K562 (cell line): ENCODE measurements at regions not wholly inside any gene's neighbourhood (a gene's known extent, or its start where the extent isn't known, plus 50 kb on each side); places are given as distances from the start of the nearest gene placed in this dataset.

Experiments used
- ATAC-seq: fragments of 200-7000 bp; cut with Tn5 transposase; 3 replicates; pipeline ENCODE4 v1.9.1; 2020; ENCODE audit warnings: moderate library complexity
- BruUV-seq: library from RNA; stranded (reverse); fragments of 400-500 nt; replicated peaks from 2 replicates; lab custom pipeline; 2021; lab: Mats Ljungman, UMichigan
- CTCF ChIA-PET: fragments of 300-600 bp; formaldehyde crosslinking; extraction: SDS; loops from one replicate; lab custom pipeline; 2021; ENCODE audit warnings: low intra/inter-chr PET ratio; lab: Yijun Ruan, JAX
- POLR2A ChIA-PET: fragments of 300-600, 350-650 bp; sonication (Branson Sonifier 250); formaldehyde crosslinking; extraction: SDS; loops from one replicate; lab custom pipeline; 2021; ENCODE audit warnings: antibody characterized with exemption, inconsistent platforms; lab: Yijun Ruan, JAX
- DNase-seq, 4 experiments: peaks; one replicate each; pipeline versions ENCODE4 v3.0.0 to v3.0.0-alpha.2; 2011 to 2018; ENCODE audit warnings: low spot score in 3 of 4, mixed read lengths in 3 of 4; ENCODE audit errors: extremely low read depth in 1 of 4
- FAIRE-seq: peaks from 2 replicates; lab custom pipeline; 2011; peaks lifted over from hg19 to GRCh38; lab: Jason Lieb, UNC
- H2AFZ ChIP-seq: 2 replicates; pipeline ENCODE4 v1.6.0; 2011; ENCODE audit warnings: low read depth, low read length, control low read depth, inconsistent platforms
- H3K27ac ChIP-seq: fragments of 200-600 bp; 3 replicates; pipeline ENCODE4 v1.8.0; 2011; ENCODE audit warnings: low read depth, mild to moderate bottlenecking, control low read depth, inconsistent platforms, low read length, moderate library complexity, mixed read lengths; ENCODE audit errors: extremely low read depth
- H3K27me3 ChIP-seq, 2 experiments: fragments of 300-600 bp in 1 of 2; 2 replicates in 1 of 2; 3 replicates in 1 of 2; pipeline versions ENCODE4 v1.6.0 to v1.8.0; 2011; ENCODE audit warnings: inconsistent platforms in 2 of 2, low read length in 2 of 2, mild to moderate bottlenecking in 1 of 2, mixed read lengths in 1 of 2, moderate library complexity in 1 of 2; ENCODE audit not compliant: control insufficient read depth in 2 of 2, insufficient read depth in 2 of 2
- H3K36me3 ChIP-seq: fragments of 300-600 bp; 3 replicates; pipeline ENCODE4 v1.8.0; 2011; ENCODE audit warnings: mild to moderate bottlenecking, low read length, inconsistent platforms; ENCODE audit not compliant: control insufficient read depth, insufficient read depth
- H3K4me1 ChIP-seq, 2 experiments: fragments of 200-600 bp in 1 of 2; replicated peaks in 1 of 2; 2 replicates in 1 of 2; 3 replicates in 1 of 2; pipeline versions ENCODE4 v1.5.1 to v1.8.0; 2011; ENCODE audit warnings: inconsistent platforms in 2 of 2, low read length in 2 of 2, mild to moderate bottlenecking in 1 of 2, mixed read lengths in 1 of 2, moderate library complexity in 1 of 2; ENCODE audit not compliant: control insufficient read depth in 2 of 2, insufficient read depth in 2 of 2
- H3K4me2 ChIP-seq: 2 replicates; pipeline ENCODE4 v1.6.1; 2011; ENCODE audit warnings: low read length, control low read depth, inconsistent platforms, mixed read lengths; ENCODE audit not compliant: insufficient read depth
- H3K4me3 ChIP-seq: fragments of 200-600 bp; sonication (generic), shearing (Covaris generic); 2 replicates; pipeline ENCODE4 v1.5.1; 2016; ENCODE audit warnings: control low read depth, inconsistent platforms
- H3K79me2 ChIP-seq: fragments of 200-600 bp; 3 replicates; pipeline ENCODE4 v1.8.0; 2011; ENCODE audit warnings: low read length, inconsistent platforms; ENCODE audit not compliant: control insufficient read depth, insufficient read depth
- H3K9ac ChIP-seq, 2 experiments: 2 replicates each; pipeline versions ENCODE4 v1.6.0 to v1.6.1; 2011; ENCODE audit warnings: low read depth in 2 of 2, low read length in 2 of 2, control low read depth in 1 of 2, inconsistent platforms in 1 of 2, mild to moderate bottlenecking in 1 of 2, mixed read lengths in 1 of 2; ENCODE audit not compliant: insufficient read depth in 1 of 2
- H3K9me1 ChIP-seq: one replicate; pipeline ENCODE4 v1.6.0; 2011; ENCODE audit warnings: inconsistent platforms, mild to moderate bottlenecking, low read length, moderate library complexity; ENCODE audit not compliant: control insufficient read depth, insufficient read depth
- H3K9me3 ChIP-seq: replicated peaks from 2 replicates; pipeline ENCODE4 v1.5.1; 2011; ENCODE audit warnings: low read depth, low read length, inconsistent platforms; ENCODE audit not compliant: control insufficient read depth, insufficient read depth
- H4K20me1 ChIP-seq: replicated peaks from 2 replicates; pipeline ENCODE4 v1.6.1; 2011; ENCODE audit warnings: low read length, inconsistent platforms, mixed read lengths; ENCODE audit not compliant: control insufficient read depth, insufficient read depth
- BCOR ChIP-seq: fragments of 450-650 bp; IDR thresholded peaks from 2 replicates; pipeline ENCODE4 v1.6.1; 2016
- FOSL1 ChIP-seq: fragments of 200-800 bp; sonication (Bioruptor generic); conservative IDR thresholded peaks from 2 replicates; pipeline ENCODE4 v1.6.1; 2016; ENCODE audit warnings: missing genetic modification characterization, missing compliant biosample characterization
- KDM5B ChIP-seq: fragments of 200-600 bp; sonication (generic); IDR thresholded peaks from 2 replicates; pipeline ENCODE4 v1.6.1; 2012; ENCODE audit warnings: low read depth, mild to moderate bottlenecking, moderate library complexity, low read length, control low read depth, inconsistent platforms; ENCODE audit not compliant: insufficient replicate concordance
- ZNF121 ChIP-seq: sonication (generic); formaldehyde crosslinking; conservative IDR thresholded peaks from 2 replicates; pipeline ENCODE4 v1.8.0; 2022; ENCODE audit warnings: missing genetic modification reagents
- ZNF133 ChIP-seq: fragments of 250-450 bp; sonication (Bioruptor Pico); IDR thresholded peaks from 2 replicates; pipeline ENCODE4 v1.4.0; 2020; ENCODE audit warnings: mild to moderate bottlenecking
- ZSCAN32 ChIP-seq: fragments of 450-650 bp; formaldehyde crosslinking; IDR thresholded peaks from 2 replicates; pipeline ENCODE4 v1.4.0; 2020; ENCODE audit warnings: mild to moderate bottlenecking, moderate library complexity
- WGBS: fragments of 100-300 bp; shearing (Covaris generic); methylation state at CpG from one replicate; pipeline ENCODE4 v1.1.6; 2016; ENCODE audit warnings: low coverage, mixed read lengths; ENCODE audit not compliant: insufficient coverage; ENCODE audit errors: missing lambda C conversion rate; 5-methylcytosine and 5-hydroxymethylcytosine counted together
- in situ Hi-C: fragments of 300-500 bp; cut with MboI; formaldehyde crosslinking; loops from 4 replicates; pipeline ENCODE4 v1.15.0; 2018; ENCODE audit warnings: inconsistent platforms, mixed read lengths
- intact Hi-C: fragments of 100-400 bp; cut with micrococcal nuclease; formaldehyde crosslinking; loops from 2 replicates; pipeline ENCODE4 v1.14.2; 2022
- TF ChIP-seq, protein P1 (sequence below), 3 experiments: fragments of 200-800 bp in 1 of 3; fragments of 250-450 bp in 1 of 3; fragments of 450-650 bp in 1 of 3; sonication (Bioruptor Pico) in 1 of 3; sonication (Bioruptor generic) in 1 of 3; formaldehyde crosslinking in 1 of 3; IDR thresholded peaks; 2 replicates each; pipeline versions ENCODE4 v1.6.1 to v1.8.0; 2016 to 2022; ENCODE audit warnings: mild to moderate bottlenecking in 2 of 3, missing genetic modification characterization in 2 of 3, missing compliant biosample characterization in 1 of 3, moderate library complexity in 1 of 3

DNA sequence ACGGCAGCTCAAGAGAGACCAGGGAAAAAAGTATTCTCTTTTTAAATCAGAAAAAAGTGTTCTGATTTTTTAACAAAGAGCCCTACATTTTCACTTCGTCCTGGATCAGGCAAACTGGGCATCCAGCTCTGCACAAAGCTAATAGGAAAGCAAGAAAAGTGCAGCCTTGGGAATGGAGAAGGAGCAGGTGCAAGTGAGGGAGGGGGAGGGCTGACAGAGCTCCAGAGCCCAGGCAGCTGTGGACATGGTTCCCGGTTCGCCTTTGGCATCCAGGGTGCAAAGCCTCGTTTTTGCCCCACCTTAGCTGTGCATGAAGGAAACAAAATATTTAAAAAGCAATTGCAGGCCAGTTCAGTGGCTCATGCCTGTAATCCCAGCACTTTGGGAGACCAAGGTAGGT is 82.2 kb downstream of the FAM124B start:
- Histone ChIP-seq H3K27ac (no peak overlapping the region), H4K20me1 (no peaks in the 10 kb centered on the region), H3K9me3 (no peaks in the 10 kb centered on the region), H2AFZ (no peak overlapping the region), H3K4me3 (no peak overlapping the region), H3K4me2 (no peak overlapping the region), H3K9ac (no peak overlapping the region), H3K79me2 (no peaks in the 10 kb centered on the region), H3K36me3 (no peaks in the 10 kb centered on the region), H3K27me3 (no peaks in the 10 kb centered on the region; a peak in 1 of 5 replicates), H3K9me1 (no peaks in the 10 kb centered on the region), H3K4me1 (no peaks in the 10 kb centered on the region; a peak in 1 of 5 replicates)
- BruUV-seq: no TSS peak
- CTCF ChIA-PET: no interaction called here
- ATAC-seq: no peak
- POLR2A ChIA-PET: no interaction called here
- 0% methylated on average over 5 of the region's 5 CpGs for WGBS
- in situ Hi-C loops (no loop called here), intact Hi-C loops (no loop called here)
- no peak for DNase-seq
- TF ChIP-seq KDM5B (no peak), ZSCAN32 (CRISPR knock-in tag) (no peak), FOSL1 (tag) (no peak), ZNF121 (CRISPR knock-in tag) (no peak), BCOR (no peak), ZNF133 (CRISPR knock-in tag) (no peak)
- TF ChIP-seq, protein P1, sequence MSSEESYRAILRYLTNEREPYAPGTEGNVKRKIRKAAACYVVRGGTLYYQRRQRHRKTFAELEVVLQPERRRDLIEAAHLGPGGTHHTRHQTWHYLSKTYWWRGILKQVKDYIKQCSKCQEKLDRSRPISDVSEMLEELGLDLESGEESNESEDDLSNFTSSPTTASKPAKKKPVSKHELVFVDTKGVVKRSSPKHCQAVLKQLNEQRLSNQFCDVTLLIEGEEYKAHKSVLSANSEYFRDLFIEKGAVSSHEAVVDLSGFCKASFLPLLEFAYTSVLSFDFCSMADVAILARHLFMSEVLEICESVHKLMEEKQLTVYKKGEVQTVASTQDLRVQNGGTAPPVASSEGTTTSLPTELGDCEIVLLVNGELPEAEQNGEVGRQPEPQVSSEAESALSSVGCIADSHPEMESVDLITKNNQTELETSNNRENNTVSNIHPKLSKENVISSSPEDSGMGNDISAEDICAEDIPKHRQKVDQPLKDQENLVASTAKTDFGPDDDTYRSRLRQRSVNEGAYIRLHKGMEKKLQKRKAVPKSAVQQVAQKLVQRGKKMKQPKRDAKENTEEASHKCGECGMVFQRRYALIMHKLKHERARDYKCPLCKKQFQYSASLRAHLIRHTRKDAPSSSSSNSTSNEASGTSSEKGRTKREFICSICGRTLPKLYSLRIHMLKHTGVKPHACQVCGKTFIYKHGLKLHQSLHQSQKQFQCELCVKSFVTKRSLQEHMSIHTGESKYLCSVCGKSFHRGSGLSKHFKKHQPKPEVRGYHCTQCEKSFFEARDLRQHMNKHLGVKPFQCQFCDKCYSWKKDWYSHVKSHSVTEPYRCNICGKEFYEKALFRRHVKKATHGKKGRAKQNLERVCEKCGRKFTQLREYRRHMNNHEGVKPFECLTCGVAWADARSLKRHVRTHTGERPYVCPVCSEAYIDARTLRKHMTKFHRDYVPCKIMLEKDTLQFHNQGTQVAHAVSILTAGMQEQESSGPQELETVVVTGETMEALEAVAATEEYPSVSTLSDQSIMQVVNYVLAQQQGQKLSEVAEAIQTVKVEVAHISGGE (CRISPR knock-in tag; IDR thresholded peaks at IDR 0.05): no peak
- no peak for FAIRE-seq
